Esophagus muscularis mucosa (tissue), 3 donors: ENCODE measurements at regions not wholly inside any gene's neighbourhood (a gene's known extent, or its start where the extent isn't known, plus 50 kb on each side); places are given as distances from the start of the nearest gene placed in this dataset.

ENCODE experiments used
- CTCF ChIP-seq, 3 experiments: fragments of 200-600 bp in 2 of 3; fragments of 450-650 bp in 1 of 3; sonication (generic) in 2 of 3; IDR thresholded peaks; one replicate each; pipeline ENCODE4 v1.5.1; 2017 to 2019; ENCODE audit warnings: antibody characterized with exemption in 3 of 3, mild to moderate bottlenecking in 2 of 3, moderate library complexity in 1 of 3
- POLR2A ChIP-seq: fragments of 450-650 bp; IDR thresholded peaks from one replicate; pipeline ENCODE4 v1.6.1; 2017; ENCODE audit warnings: antibody characterized with exemption, moderate library complexity, mild to moderate bottlenecking, low read depth

GRCh38 chr18:38909972-38910371 lies 1344.4 kb upstream of the CELF4 start:
- TF ChIP-seq CTCF (IDR thresholded peaks at IDR 0.05) (no peak), POLR2A (no peak)
